ENCODE measurements at regions not wholly inside any gene's neighbourhood (a gene's known extent, or its start where the extent isn't known, plus 50 kb on each side); places are given as distances from the start of the nearest gene placed in this dataset.

- ATAC-seq (ENCODE audit: low FRiP score) (no peak), DNase-seq (ENCODE audit: low spot score) (no peak)
- no peak for TF ChIP-seq CTCF (IDR thresholded peaks at IDR 0.05)
Measured at GRCh38 chr16:64158941-64159588, 962.8 kb downstream of the CDH11 start.

GRCh38 chr16:64153718-64154117 is 968.1 kb downstream of the CDH11 start:
- no peak for TF ChIP-seq CTCF (IDR thresholded peaks at IDR 0.05)
- ATAC-seq (ENCODE audit: low FRiP score) (no peak), DNase-seq (ENCODE audit: low spot score) (no peak)

GRCh38 chr16:64151990-64152767 is 969.7 kb downstream of the CDH11 start:
- DNase-seq (ENCODE audit: low spot score), result no peak
- no peak for ATAC-seq (ENCODE audit: low FRiP score)
- TF ChIP-seq CTCF (IDR thresholded peaks at IDR 0.05), result no peak

- TF ChIP-seq CTCF (IDR thresholded peaks at IDR 0.05), result no peak
- DNase-seq (ENCODE audit: low spot score) (no peak), ATAC-seq (ENCODE audit: low FRiP score) (no peak)
Measured at GRCh38 chr16:64150193-64150592, 971.7 kb downstream of the CDH11 start.

- DNase-seq (ENCODE audit: low spot score), result no peak
- TF ChIP-seq CTCF (IDR thresholded peaks at IDR 0.05), result no peak
- ATAC-seq (ENCODE audit: low FRiP score), result no peak
Measured at GRCh38 chr16:64149756-64150155, 972.1 kb downstream of the CDH11 start.

GRCh38 chr16:64148356-64148755 is 973.5 kb downstream of the CDH11 start:
- ATAC-seq (ENCODE audit: low FRiP score) (no peak), DNase-seq (ENCODE audit: low spot score) (no peak)
- TF ChIP-seq CTCF (IDR thresholded peaks at IDR 0.05), result no peak

- no peak for TF ChIP-seq CTCF (IDR thresholded peaks at IDR 0.05)
- DNase-seq (ENCODE audit: low spot score) (no peak), ATAC-seq (ENCODE audit: low FRiP score) (no peak)
Measured at GRCh38 chr16:64147941-64148340, 973.9 kb downstream of the CDH11 start.

All from omental fat pad (tissue), 3 donors.